GM18907 (cell line): ENCODE measurements at regions not wholly inside any gene's neighbourhood (a gene's known extent, or its start where the extent isn't known, plus 50 kb on each side); places are given as distances from the start of the nearest gene placed in this dataset.
"Not testable (repeated sequence)": the region's sequence is repeated elsewhere in the genome, so short reads cannot be mapped to it uniquely, and the experiment has no call there.

Source experiments
- ATAC-seq: cut with Tn5 transposase; IDR thresholded peaks from one replicate; pipeline ENCODE4 v1.9.1; 2021; ENCODE audit warnings: mild to moderate bottlenecking, moderate library complexity; ENCODE audit not compliant: unreplicated experiment

DNA sequence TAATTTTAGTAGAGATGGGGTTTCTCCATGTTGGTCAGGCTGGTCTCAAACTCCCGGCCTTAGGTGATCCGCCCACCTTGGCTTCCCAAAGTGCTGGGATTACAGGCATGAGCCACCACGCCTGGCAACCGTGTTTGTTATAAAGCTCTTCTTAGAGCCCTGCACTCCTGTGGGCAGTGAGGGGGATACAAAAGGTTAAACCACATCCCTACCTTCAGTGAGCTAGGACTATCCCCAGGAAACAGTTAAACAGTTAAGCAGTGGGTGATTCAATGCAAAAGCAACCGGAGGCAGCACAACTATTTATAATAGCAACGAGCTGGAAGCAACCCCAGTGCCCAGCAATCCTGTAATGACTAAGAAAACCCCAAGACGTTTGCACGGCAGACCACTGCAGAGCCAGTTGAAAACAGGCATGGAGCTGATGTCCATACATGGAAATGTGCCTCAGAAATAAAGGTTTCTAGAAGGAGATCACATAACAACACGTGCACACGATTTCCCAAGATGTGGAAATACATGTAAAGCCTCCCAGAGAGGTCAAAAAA lies 107.2 kb upstream of the LYZL2 start:
- ATAC-seq = peak; percentile 87

DNA sequence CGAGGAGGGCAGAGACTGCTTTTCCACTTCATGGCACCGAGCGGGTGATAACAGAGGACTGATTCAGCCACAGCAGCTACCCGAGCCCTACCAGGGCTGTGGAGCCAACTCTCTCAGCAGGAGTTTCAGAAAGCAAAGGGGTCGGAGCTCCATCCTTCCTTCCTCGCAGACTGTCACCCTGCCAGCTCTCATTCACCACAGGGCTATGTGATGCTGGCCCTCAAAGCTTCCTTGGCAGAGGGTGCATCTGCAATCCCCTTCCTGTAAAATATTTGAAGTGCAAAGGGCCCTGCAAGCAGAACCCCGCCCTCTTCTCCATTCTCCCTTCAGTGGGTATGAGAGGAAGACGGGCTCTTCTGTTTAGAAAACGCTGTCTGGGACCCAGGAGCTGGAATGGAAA lies 105.3 kb upstream of the LYZL2 start:
- no peak for ATAC-seq

DNA sequence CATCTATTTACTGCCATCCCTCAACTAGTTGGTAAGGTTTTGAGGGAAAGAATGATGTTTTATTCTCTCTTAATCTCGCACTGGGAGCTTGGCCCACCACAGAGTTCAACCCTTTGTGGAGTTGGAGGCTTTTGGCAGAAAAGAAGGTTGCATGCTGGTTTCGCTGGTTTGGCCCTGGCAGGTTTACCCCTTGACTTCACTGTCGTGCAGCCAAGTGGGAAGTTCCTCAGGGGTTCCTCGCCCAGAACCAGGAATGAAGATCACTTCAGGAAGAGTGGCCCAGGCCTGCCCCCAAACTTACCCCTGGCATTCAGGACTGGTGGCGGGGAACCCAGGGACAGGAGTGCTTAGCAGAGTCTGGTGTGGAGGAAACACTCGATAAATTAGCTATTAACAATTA lies 103.1 kb upstream of the LYZL2 start:
- no peak for ATAC-seq

DNA sequence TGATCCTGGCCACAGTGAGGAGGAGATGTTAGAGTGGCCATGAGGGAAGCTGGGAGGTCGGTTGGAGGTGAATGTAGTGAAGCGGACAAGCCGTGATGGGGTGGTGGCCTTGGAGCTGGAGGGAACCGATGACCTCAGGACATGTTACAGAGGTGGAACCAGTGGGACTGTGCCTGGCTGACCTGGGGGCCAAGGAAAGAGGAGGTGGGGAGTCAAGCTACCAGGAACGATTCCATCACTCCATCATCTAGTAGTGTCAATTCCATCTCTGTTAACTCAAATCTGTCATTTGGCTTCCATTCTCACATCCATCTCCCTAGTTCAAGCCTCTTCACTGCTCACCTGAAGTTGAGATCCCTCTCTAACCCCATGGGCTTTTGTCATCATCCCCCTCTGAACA lies 102.4 kb upstream of the LYZL2 start:
- no peak for ATAC-seq

DNA sequence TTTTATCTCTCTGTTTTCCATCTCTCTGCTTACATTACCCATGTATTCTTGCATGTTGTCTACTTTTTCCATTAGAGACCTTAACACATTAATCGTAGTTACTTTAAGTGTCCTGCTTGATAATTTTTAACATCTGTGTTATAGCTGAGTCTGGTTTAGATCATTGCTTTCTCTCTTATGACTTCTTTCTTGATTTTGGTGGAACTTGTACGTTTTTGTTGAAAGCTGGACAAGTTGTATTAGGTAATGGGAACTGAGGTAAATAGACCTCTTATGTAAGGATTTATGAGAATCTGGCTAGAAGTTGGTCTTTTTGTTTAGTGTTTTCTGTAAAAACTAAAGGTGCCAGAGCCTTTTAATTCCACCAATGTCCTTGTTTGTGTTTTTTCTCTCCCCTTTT lies 100.8 kb upstream of the LYZL2 start:
- no peak for ATAC-seq

DNA sequence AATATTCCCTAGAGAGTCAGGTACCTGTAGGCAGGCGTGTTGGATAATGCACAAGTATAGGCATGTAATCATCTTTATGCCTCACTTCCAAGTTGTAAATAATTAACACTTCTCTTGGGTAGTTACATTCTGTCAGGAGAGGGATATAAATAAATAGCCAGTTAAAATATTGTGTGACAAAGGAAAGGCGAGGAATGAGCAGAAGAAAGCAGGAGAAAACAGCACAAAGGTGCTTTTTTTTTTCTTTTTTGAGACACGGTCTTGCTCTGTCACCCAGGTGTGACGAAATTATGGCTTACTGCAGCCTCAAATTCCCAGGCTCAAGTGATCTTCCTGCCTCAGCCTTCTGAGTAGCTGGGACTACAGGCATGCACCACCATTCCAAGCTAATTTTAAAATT lies 99.2 kb upstream of the LYZL2 start:
- no peak for ATAC-seq

DNA sequence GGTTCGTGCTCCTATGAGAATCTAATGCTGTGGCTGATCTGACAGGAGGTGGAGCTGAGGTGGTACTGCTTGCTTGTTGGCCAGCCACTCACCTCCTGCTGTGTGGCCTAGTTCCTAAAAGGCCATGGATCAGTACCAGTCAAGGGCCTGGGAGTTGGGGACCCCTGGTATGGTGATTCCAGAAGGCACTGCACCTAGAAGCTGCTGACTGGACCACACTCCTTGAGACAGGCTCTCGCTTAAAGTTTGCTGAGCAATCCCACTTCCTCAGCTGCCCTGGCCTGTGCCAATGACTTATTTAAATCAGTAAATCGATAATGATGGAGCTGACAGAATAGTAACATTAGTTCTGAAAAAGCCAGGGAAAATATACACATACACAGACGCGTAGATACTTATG lies 98.6 kb upstream of the LYZL2 start:
- ATAC-seq = no peak

DNA sequence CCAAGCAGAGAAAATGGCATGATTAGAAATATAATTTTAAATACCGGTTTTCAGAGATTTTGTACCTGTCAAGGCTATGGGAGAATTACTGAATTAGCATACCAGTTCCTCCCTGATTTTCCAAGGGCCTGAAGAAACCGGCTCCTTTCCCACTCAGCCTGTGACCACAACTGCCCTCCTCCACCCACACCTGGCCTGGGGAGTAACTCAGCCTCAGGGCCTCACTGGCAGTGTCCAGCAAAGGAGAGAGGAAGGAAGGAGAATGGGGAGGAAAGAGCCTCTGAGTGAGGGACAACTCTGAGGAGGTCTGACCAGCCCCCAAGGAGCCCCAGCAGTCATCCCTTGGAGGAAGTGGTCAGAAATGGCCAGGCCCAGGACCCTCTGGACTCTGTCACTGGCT lies 98.0 kb upstream of the LYZL2 start:
- ATAC-seq = no peak

DNA sequence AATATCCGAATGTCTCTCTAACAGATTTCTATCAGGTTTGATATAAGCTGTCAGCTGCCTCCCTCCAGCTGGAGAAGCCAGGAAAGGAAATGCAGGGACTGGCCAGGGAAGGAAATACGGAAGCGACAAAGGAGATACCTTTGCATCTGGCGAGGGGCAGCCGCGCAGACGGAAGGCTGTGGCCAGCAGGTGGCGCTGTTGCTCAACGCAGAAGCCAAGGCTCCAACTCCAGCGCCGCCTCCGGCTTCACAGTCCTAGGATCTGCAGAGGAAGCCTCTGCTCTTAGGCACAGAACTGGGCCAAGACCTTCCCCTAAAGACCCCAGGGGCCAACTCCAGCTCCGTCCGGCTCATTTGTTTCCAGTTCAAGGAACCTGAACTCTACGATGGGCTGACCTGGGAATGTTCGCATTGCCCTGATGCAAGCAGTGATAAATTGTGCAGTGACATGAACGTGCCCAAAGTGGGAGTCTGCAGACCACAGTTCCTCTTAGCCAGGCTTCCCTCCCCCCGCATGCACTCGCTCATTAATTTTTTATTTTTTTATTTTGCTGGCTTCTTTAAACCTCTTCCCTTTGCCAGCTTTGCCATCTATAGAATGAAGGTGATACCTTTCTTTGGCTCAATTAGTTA lies 97.3 kb upstream of the LYZL2 start:
- peak; percentile 84 for ATAC-seq

DNA sequence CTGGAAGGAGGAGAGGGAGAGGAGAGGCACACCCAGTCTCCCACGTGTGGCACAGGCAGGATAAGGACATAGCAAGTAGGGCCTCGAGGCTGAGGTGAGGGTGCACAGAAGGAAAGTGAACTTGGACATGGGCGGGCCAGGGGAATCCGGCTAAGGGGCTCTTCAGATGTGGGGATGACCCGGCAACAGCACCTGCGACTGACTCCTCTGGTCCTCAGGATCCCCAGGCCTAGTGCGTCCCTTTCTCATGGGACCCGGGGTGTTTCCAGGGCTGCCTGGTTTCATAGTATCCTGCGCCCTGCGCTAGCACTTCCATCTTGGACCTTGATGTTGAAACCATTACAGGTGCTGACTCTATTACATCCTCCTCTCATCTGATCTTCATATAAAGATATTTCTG lies 96.1 kb upstream of the LYZL2 start:
- ATAC-seq = no peak

DNA sequence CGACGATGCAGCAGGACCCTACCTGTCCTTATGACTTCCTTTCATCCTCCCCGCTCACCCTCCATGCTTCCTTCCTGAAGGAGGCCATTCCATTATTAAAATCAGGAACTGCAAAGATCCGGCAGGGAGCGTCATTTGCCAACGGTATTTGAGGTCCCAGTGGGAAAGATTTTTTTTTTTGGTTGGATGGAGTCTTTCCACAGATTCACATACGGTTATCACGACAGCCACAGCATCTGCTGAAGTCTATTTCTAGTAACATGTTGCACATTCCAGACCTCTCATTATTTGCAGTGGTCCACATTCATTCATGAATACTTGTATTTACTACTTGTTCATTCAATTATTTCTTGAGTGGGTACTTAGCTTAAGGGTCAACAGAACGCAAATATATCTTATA lies 94.7 kb upstream of the LYZL2 start:
- no peak for ATAC-seq

DNA sequence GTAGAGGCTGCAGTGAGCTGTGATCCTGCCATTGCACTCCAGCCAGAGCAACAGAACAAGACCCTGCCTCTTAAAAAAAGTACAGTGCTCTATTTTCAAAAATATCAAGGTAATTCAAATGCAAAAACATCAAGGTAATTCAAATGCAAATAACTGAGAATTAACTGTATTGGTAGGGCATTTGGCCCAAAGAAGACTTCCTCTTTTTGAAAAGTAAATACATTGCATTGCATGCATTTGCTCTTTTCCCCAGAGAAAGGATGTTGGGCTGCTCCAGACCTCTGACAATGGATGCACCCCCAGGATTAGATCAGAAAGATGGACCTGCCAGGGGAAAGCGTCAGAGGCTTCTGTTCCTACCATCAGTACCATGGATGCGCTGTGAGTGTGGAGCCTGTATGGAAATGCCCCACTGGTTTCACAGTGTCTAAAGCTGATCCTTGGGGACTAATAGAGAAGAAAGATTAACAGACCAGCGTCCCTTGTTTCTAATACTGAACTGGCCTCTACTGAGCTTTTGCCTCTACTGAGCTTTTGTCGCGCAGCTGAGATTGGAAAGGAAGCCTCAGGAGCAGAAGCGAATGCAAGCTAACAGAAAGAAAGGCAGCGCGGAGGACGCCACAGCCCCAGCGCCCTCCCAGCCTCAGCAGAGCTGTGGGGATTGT lies 93.5 kb upstream of the LYZL2 start:
- ATAC-seq = no peak

DNA sequence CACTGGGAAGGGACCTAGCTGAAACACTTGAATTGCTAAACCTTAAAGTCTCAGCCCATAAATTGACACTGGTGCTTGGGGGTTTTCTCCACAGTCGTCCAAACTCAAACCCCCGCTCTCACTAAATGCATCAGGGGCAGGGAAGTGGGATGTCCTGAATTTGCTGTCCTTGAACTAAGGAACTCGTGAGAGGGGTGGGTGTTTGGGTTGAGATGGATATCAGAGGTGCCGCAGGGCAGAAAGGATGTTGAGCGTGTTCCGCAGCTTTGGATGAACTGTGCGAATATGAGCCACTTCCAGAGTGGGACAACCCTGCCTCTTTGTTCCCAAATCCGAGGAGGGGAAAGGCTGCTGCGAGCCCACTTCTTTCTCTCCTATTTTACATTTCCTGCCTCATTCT lies 90.3 kb upstream of the LYZL2 start:
- ATAC-seq = no peak

DNA sequence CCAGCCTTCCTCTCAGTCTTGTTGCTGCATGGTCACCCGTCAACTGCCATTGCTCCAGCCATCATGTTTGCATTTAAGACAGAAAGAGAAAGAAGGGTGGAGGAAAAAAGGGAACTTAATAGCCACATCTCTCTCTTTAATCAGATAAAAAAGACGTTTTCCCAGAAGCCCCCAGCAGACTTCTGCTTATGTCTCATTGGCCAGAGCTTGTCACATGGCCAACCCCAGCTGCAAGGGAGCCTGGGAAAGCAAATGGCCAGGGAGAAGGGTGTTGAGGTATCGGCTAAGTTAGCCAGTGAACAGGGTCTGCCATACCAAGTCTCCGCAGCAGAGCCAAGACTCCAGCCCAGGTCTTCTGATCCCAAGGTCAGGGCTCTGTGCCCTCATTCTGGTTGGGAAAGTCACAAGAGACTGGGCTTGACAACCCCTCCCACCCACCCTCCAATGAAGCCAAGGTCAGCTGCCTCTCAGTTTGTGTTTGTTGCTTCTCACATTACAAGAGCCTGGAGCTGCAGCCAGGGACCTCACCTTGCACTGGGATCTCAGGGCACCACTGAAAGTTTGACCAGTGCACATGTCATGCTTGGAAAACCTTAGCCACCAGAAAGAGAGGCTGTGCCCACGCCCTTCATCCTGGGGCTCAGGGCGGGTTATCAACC lies 80.3 kb upstream of the LYZL2 start:
- no peak for ATAC-seq

DNA sequence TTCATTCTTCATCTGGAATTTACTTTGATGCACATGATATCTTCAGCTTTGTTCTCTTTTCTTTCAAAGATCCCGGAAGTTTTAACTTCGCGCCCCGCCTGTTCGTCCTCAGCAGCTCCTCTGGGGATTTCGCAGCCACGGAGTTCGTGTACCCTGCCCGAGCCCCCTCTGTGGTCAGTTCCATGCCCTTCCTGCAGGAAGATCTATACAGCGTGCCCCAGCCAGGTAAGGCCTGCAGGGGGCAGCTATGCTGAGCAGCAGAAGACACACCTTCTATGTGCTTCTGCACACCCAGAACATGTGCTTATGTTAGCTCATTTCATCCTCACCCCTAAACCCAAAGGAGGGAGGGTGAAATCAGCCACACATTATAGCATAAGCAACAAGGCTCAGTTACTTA lies 79.7 kb upstream of the LYZL2 start:
- no peak for ATAC-seq

DNA sequence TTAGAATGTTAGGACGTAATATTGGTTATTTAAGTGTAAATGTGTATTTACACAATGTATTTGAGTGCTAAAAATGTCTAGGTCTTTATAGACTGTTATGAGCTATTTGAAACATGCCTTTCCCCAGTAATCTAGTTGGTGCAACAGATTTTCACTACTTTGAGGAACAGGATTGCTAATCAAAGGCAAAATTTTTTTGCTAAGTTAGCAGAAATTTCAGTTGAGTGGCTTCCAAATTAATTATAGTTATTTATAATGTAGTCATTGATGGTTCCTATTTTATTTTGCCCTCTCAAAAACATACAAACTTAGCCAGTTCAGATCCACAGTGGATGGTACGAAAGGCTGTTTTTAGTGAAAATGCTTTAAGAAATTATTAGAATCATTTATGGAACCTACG lies 78.7 kb upstream of the LYZL2 start:
- no peak for ATAC-seq

DNA sequence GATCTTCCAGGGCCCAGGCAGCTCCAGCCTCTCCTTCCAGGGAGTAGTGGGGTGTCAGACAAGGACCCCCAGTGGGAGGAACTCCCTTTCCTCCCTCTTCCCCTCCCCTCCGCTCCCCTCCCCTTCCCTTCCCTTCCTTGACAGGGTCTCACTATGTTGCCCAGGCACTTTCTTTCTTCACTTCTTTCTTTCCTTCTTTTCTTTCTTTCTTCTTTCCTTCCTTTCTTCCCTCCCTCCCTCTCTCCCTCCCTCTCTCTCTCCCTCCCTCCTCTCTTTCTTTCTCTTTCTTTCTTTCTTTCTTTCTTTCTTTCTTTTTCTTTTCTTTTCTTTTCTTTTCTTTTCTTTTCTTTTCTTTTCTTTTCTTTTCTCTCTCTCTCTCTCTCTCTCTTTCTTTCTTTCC lies 76.6 kb upstream of the LYZL2 start:
- ATAC-seq = not testable (repeated sequence)

DNA sequence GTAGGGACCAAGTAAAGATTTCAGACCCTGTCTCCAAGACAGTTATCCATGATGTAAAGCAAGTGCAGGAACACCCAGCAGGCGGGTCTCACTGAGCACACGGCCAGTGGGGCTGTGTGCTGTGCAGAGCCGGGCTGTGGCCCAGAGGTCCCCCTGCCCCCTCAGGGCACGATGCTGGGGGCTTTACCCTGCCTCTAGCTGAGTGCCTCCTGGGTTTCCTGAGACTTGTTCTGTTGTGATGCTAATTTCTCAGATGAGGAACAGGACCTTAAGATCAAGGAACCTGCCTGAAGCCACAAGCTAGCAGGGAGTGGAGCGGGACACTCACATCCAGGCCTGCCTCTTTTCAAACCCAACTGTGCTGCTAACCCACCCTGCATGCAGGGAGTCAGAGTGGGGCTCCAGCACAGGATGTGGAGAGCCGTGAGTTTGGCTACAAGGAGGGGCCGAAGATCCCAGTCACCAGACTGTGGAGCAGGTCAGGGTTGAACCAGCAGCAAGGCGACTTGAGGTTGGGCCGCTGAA lies 76.1 kb upstream of the LYZL2 start:
- ATAC-seq = peak; percentile 30

DNA sequence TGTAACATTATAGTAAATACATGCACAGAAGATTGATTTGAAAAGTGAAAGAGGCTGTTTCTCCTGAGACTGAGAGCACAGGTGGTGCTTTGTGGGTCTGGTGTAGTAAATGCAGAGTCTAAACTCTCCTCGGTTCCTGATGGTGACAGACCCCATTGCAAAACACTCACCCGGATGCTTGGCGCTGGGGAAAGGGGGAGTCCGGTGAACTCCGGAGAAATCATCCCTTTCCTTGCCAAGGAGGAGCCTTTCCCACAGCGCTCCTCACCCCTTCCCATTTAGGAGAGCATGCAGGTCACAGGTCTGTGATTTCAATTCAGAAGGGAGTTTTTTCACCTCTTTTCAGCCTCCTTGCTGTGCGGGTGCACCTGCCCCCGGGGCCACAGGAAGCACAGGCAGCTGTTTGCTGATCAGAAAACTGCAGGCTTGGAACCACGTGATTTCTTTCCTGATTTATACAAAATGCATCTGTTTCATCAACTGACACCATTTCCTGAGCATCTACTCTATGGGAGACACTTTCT lies 75.6 kb upstream of the LYZL2 start:
- peak; percentile 56 for ATAC-seq

DNA sequence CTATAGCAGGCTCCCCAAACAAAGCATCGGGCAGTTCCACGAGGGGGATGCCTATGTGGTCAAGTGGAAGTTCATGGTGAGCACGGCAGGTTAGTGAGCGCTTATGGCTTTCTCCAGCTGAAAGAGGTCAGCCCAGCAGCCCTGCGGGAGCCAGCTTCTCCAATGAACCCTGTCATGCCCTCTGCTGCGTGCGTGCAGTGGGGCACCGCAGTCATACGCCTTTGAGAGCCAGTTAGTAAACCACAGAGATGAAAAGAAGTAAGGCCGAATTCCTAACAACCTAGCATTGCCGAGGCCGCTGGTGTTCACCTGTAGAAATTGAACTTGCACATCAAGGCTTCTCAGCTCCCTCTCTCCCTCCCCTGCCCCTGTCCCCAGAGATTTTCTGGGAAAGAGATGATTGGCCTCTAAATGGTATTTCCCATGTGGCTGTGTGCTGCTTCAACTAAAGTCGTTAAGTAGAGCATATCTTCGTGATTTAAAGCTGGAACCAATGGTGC lies 75.1 kb upstream of the LYZL2 start:
- ATAC-seq = peak; percentile 10

DNA sequence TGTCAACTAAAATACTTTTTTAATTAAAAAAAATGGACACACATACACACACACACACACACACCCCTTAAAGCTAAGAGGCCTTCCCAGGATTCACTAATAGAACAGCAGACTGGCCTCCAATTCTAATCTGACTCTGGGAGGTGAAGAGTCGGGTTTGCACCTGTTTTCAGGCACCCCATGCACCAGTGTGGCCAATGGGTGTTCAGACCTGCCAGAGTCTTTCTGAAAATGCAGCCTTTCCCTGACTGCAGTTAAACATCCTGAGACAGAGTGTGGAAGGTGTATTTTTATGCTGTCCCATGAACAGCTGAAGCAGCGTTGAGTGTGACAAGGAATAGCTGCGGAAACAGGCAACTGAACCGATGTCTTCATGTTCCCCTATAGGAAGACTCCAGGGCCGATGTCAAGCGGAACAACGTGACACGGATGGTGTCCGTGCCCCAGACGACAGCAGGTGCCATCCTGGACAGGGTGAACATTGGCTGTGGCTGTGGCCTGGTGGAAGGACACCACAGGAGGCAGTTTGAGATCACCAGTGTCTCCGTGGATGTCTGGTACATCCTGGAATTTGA lies 74.6 kb upstream of the LYZL2 start:
- ATAC-seq = no peak
